Osteocyte (in vitro differentiated cells): ENCODE measurements at regions not wholly inside any gene's neighbourhood (a gene's known extent, or its start where the extent isn't known, plus 50 kb on each side); places are given as distances from the start of the nearest gene placed in this dataset.

ENCODE experiments used
- DNase-seq: peaks from one replicate; pipeline ENCODE4 v3.0.0; 2021; ENCODE audit warnings: mixed read lengths; ENCODE audit not compliant: unreplicated experiment; ENCODE audit errors: extremely low spot score
- H3K27ac Mint-ChIP-seq: one replicate; pipeline ENCODE4 v1.8.0; 2021; ENCODE audit warnings: mild to moderate bottlenecking, mixed read lengths; ENCODE audit not compliant: unreplicated experiment
- H3K27me3 Mint-ChIP-seq: one replicate; pipeline ENCODE4 v1.8.0; 2021; ENCODE audit warnings: mixed read lengths; ENCODE audit not compliant: unreplicated experiment
- H3K36me3 Mint-ChIP-seq: one replicate; pipeline ENCODE4 v1.8.0; 2021; ENCODE audit warnings: mixed read lengths; ENCODE audit not compliant: unreplicated experiment
- H3K4me1 Mint-ChIP-seq: one replicate; pipeline ENCODE4 v1.8.0; 2021; ENCODE audit warnings: mixed read lengths; ENCODE audit not compliant: unreplicated experiment
- H3K4me3 Mint-ChIP-seq: one replicate; pipeline ENCODE4 v1.8.0; 2021; ENCODE audit warnings: mild to moderate bottlenecking, moderate library complexity, mixed read lengths; ENCODE audit not compliant: unreplicated experiment
- H3K9me3 Mint-ChIP-seq: one replicate; pipeline ENCODE4 v1.8.0; 2021; ENCODE audit warnings: mixed read lengths; ENCODE audit not compliant: unreplicated experiment
- TF ChIP-seq, protein P1 (sequence below): fragments of 200-600 bp; sonication (generic); IDR thresholded peaks from 2 replicates; pipeline ENCODE4 v1.5.0; 2021; ENCODE audit warnings: antibody characterized with exemption, mild to moderate bottlenecking, moderate library complexity

DNA sequence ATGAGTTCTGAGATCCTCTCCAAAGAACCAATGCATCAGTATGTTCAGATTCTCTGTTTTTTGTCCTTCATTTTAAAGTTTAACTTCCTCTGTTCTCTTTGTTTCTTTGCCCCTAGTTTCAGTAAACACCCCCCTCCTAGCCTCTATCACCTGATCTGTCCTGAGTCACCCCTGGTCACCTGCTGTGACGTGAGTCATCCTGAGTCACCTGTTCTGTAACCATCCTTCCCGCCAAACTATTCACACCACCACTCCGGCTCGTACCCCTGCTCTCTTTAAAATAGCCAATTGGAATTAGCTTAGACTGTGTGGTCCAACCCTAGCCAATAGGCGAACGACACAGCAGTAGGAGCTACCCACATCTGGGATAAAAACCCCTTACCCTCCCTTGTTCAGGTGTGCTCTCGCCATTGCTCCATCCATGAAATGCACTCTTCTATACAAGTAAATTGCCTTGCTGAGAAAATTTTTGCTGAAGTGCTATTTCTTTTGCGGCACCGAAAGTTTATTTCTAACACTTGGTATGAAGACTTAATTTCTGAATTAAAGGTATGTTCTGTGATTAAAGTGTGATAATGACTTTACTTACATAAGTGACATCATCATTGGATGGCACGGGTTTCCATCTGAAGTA is 318.4 kb downstream of the AASDHPPT start:
- Mint-ChIP-seq H3K4me1 (peaks cover 59% of the 10 kb centered on the region), H3K27ac (no peak overlapping the region), H3K4me3 (no peak overlapping the region), H3K36me3 (peaks cover 5% of the 10 kb centered on the region), H3K27me3 (no peaks in the 10 kb centered on the region), H3K9me3 (peaks cover 6% of the 10 kb centered on the region)
- TF ChIP-seq, protein P1, sequence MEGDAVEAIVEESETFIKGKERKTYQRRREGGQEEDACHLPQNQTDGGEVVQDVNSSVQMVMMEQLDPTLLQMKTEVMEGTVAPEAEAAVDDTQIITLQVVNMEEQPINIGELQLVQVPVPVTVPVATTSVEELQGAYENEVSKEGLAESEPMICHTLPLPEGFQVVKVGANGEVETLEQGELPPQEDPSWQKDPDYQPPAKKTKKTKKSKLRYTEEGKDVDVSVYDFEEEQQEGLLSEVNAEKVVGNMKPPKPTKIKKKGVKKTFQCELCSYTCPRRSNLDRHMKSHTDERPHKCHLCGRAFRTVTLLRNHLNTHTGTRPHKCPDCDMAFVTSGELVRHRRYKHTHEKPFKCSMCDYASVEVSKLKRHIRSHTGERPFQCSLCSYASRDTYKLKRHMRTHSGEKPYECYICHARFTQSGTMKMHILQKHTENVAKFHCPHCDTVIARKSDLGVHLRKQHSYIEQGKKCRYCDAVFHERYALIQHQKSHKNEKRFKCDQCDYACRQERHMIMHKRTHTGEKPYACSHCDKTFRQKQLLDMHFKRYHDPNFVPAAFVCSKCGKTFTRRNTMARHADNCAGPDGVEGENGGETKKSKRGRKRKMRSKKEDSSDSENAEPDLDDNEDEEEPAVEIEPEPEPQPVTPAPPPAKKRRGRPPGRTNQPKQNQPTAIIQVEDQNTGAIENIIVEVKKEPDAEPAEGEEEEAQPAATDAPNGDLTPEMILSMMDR, result no peak
- no peak for DNase-seq

DNA sequence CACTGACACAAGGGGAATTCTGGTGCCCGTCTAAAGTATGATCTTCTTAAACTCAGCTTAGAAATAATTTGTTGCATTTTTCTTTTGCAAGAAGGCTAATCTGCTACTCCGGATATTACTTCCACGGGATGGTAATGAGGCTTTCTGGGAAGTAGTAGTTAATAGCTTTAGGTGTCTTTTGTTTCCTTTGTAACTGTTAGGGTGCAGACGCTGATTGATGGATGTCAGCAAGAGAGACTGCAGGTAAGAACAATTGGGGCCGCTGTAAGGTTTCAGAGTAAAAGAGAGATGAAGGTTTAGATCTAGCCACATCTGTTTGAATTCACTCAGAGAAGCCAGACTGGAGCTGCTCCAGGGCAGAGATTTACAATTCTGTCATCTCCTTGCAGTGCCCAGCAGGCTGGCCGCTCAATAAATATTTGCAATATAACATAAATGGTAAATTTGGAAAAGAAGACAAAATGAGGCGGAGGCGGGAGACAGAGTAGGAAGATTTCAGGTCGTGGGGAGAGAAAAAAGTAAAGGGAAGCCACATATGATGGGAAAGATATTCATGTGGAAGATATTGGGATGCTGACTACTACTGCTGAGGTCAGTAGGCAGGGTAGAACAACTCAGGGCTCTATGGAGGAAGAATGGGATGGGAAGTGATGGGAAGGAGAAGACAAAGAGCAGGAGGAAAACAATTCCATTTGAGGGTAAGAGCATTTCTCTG is 320.5 kb downstream of the AASDHPPT start:
- H3K27ac Mint-ChIP-seq, result peak overlapping the region; percentile 92
- peaks cover 6% of the 10 kb centered on the region for H3K9me3 Mint-ChIP-seq

DNA sequence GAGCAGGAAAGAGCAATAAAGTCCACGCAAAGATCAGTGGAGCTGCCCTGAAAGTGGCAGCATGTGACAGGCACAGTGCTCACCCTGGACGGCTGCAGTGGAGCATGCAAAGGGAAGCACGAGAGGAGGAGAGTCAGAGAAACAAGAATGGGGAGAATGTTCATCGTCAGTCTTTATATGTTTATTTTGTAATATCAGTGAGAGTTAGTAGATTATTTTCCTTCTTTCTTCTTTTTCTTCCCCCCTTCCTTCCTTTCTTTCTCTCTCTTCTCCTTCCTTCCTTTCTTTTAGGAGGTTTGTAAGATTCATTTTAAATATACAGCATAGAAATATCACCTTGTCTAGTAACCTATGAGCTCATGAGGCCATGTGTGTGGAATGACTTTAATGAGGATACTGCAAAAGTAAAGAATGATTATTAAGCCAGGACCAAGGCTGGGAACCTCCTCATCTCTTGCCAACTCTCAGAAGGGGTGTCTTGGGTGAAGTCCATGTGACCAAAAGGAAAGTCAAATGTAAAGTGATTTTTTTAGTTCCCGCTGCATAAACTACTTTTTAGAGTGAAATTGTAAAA is 321.1 kb downstream of the AASDHPPT start:
- Mint-ChIP-seq H3K36me3 (peaks cover 3% of the 10 kb centered on the region), H3K9me3 (peaks cover 6% of the 10 kb centered on the region), H3K27ac (peak overlapping the region; percentile 92), H3K4me3 (peak overlapping the region; percentile 27), H3K4me1 (peaks cover 42% of the 10 kb centered on the region), H3K27me3 (no peaks in the 10 kb centered on the region)
- DNase-seq, result no peak
- TF ChIP-seq, protein P1, result no peak

More for the DNA sequence above, 320.5 kb downstream of the AASDHPPT start:
- TF ChIP-seq, protein P1, result no peak
- Mint-ChIP-seq H3K36me3 (peaks cover 5% of the 10 kb centered on the region), H3K4me1 (peaks cover 45% of the 10 kb centered on the region), H3K27me3 (no peaks in the 10 kb centered on the region), H3K4me3 (peak overlapping the region; percentile 27)
- no peak for DNase-seq

DNA sequence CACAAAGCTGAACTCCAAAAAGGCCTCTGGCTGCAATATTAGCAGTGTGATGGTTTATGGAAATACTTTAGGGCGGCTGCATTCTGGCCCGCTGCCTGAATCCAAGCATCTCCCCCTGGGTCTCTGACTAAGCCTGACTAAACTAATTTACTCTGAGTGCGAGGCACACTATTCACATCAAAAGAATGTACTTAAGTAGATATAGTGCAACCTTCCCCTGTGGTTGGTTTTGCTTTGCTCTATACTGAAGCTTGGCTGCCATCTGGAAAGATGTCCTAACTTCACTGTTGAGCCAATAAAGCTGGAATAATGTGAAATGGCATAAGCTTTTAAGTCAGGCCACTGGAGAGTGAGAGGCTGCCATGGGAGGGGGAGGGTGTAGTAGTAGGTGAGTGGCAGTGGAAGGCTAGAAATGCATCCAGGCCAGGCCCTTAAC is 321.6 kb downstream of the AASDHPPT start:
- Mint-ChIP-seq H3K9me3 (peaks cover 6% of the 10 kb centered on the region), H3K4me1 (peaks cover 42% of the 10 kb centered on the region), H3K27ac (peak overlapping the region; percentile 92), H3K36me3 (peaks cover 3% of the 10 kb centered on the region), H3K4me3 (peak overlapping the region; percentile 27), H3K27me3 (no peaks in the 10 kb centered on the region)
- peak; percentile 91 for DNase-seq
- TF ChIP-seq, protein P1, result no peak

DNA sequence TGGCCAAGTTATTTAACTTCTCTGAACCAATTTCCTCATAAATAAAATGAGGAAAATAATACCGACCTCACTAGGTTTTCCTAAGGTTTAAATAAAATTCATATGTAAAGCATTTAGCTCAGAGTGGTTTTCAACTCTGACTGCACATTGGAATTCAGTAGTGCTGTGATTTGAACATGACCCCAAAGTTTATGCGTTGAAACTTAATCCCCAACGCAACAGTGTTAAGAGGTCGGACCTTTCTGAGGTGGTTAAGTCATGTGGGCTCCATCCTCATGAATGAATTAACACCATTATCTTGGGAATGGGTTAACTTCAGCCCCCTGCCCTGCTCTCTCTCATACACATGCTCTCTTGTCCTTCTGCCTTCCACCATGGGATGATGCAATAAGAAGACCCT is 322.2 kb downstream of the AASDHPPT start:
- TF ChIP-seq, protein P1, result no peak
- no peak for DNase-seq
- H3K4me1 Mint-ChIP-seq, result peaks cover 42% of the 10 kb centered on the region

More for the DNA sequence above, 322.2 kb downstream of the AASDHPPT start:
- no peaks in the 10 kb centered on the region for H3K27me3 Mint-ChIP-seq
- H3K9me3 Mint-ChIP-seq, result peaks cover 6% of the 10 kb centered on the region
- H3K27ac Mint-ChIP-seq, result peak overlapping the region; percentile 92
- H3K4me3 Mint-ChIP-seq, result no peak overlapping the region
- H3K36me3 Mint-ChIP-seq, result peaks cover 3% of the 10 kb centered on the region
